Body of pancreas (tissue), 4 donors: ENCODE measurements at regions not wholly inside any gene's neighbourhood (a gene's known extent, or its start where the extent isn't known, plus 50 kb on each side); places are given as distances from the start of the nearest gene placed in this dataset.

Experiments
- ATAC-seq: fragments of 150-250 bp; one replicate; pipeline ENCODE4 v1.9.1; 2016
- DNase-seq, 4 donors: peaks; one replicate each; pipeline ENCODE4 v3.0.0-alpha.2; 2019
- H3K27ac ChIP-seq, 4 donors: fragments of 200-600 bp; sonication (generic); 1 replicate in 3 of 4; 2 replicates in 1 of 4; pipeline versions ENCODE4 v1.5.1 to v1.6.1; 2016 to 2019; ENCODE audit warnings: mild to moderate bottlenecking in 1 of 4, mixed read lengths in 1 of 4, moderate library complexity in 1 of 4
- H3K27me3 ChIP-seq, 2 donors: fragments of 200-600 bp; sonication (generic); one replicate each; pipeline ENCODE4 v1.6.0; 2016; ENCODE audit warnings: mild to moderate bottlenecking in 1 of 2
- H3K36me3 ChIP-seq, 2 donors: fragments of 200-600 bp; sonication (generic); replicated peaks in 1 of 2; 2 replicates each; pipeline ENCODE4 v1.5.1; 2016; ENCODE audit warnings: low read depth in 2 of 2; ENCODE audit not compliant: insufficient read depth in 1 of 2
- H3K4me1 ChIP-seq: fragments of 200-600 bp; sonication (generic); one replicate; pipeline ENCODE4 v1.6.0; 2016
- H3K4me3 ChIP-seq, 2 donors: fragments of 200-600 bp; sonication (generic); 1 replicate in 1 of 2; 2 replicates in 1 of 2; pipeline ENCODE4 v1.5.1; 2016 to 2019
- H3K9me3 ChIP-seq, 3 donors: fragments of 200-600 bp; sonication (generic); 1 replicate in 2 of 3; 2 replicates in 1 of 3; pipeline ENCODE4 v1.5.1; 2016
- CTCF ChIP-seq, 7 experiments: fragments of 450-650 bp in 4 of 7; fragments of 200-600 bp in 3 of 7; sonication (generic) in 3 of 7; IDR thresholded peaks; one replicate each; pipeline ENCODE4 v1.5.1; 2016 to 2019; ENCODE audit warnings: antibody characterized with exemption in 7 of 7
- POLR2A ChIP-seq, 3 donors: fragments of 450-650 bp; IDR thresholded peaks; one replicate each; pipeline ENCODE4 v1.6.1; 2016; ENCODE audit warnings: antibody characterized with exemption in 3 of 3, mild to moderate bottlenecking in 2 of 3
- WGBS, 2 donors: methylation state at CpG; one replicate each; pipeline ENCODE4 v1.1.5; 2017; 5-methylcytosine and 5-hydroxymethylcytosine counted together
- intact Hi-C: fragments of 100-400 bp; cut with DNase I; formaldehyde crosslinking; loops from one replicate; pipeline ENCODE4 v1.15.1; 2023

- no peak for DNase-seq
- Histone ChIP-seq H3K27me3 (no peaks in the 10 kb centered on the region), H3K4me1 (no peaks in the 10 kb centered on the region), H3K27ac (no peak overlapping the region), H3K4me3 (no peak overlapping the region), H3K9me3 (no peaks in the 10 kb centered on the region), H3K36me3 (no peaks in the 10 kb centered on the region)
- no peak for ATAC-seq
- 33 to 69% methylated on average over 4 of the region's 4 CpGs for WGBS, 2 donors
- intact Hi-C loops: no loop called here
- no peak for TF ChIP-seq POLR2A (IDR thresholded peaks at IDR 0.05)
- no peak for TF ChIP-seq CTCF (IDR thresholded peaks at IDR 0.05)
Measured at GRCh38 chrX:34560180-34560579, 96.9 kb downstream of the TMEM47 start.

GRCh38 chrX:34559325-34559724 lies 97.8 kb downstream of the TMEM47 start:
- H3K4me1 ChIP-seq: no peaks in the 10 kb centered on the region
- no peak overlapping the region for H3K27ac ChIP-seq
- WGBS, 2 donors: 31% methylated on average over 1 of the region's 1 CpG; no CpG with 5 or more reads in 1 of the 2 donors
- no peak for DNase-seq
- H3K4me3 ChIP-seq: no peak overlapping the region
- H3K9me3 ChIP-seq: no peaks in the 10 kb centered on the region
- no peak for ATAC-seq
- TF ChIP-seq CTCF (IDR thresholded peaks at IDR 0.05) (no peak), POLR2A (IDR thresholded peaks at IDR 0.05) (no peak)
- no peaks in the 10 kb centered on the region for H3K36me3 ChIP-seq
- H3K27me3 ChIP-seq: no peaks in the 10 kb centered on the region
- intact Hi-C loops: no loop called here

GRCh38 chrX:34557733-34558132 lies 99.4 kb downstream of the TMEM47 start:
- Histone ChIP-seq H3K36me3 (no peaks in the 10 kb centered on the region), H3K9me3 (no peaks in the 10 kb centered on the region), H3K4me1 (no peaks in the 10 kb centered on the region), H3K27ac (no peak overlapping the region), H3K4me3 (no peak overlapping the region), H3K27me3 (no peaks in the 10 kb centered on the region)
- DNase-seq: no peak
- intact Hi-C loops: no loop called here
- ATAC-seq: no peak
- no peak for TF ChIP-seq POLR2A (IDR thresholded peaks at IDR 0.05)
- no peak for TF ChIP-seq CTCF (IDR thresholded peaks at IDR 0.05)
- 70% methylated on average over 1 of the region's 1 CpG for WGBS, 2 donors

- ATAC-seq: no peak
- Histone ChIP-seq H3K27ac (no peak overlapping the region), H3K36me3 (no peaks in the 10 kb centered on the region), H3K27me3 (no peaks in the 10 kb centered on the region), H3K4me3 (no peak overlapping the region), H3K4me1 (no peaks in the 10 kb centered on the region), H3K9me3 (no peaks in the 10 kb centered on the region)
- TF ChIP-seq POLR2A (IDR thresholded peaks at IDR 0.05): no peak
- TF ChIP-seq CTCF (IDR thresholded peaks at IDR 0.05): no peak
- WGBS, 2 donors: 69 to 70% methylated on average over 6 of the region's 6 CpGs
- intact Hi-C loops: no loop called here
- no peak for DNase-seq
Measured at GRCh38 chrX:34555481-34555880, 101.6 kb downstream of the TMEM47 start.

- H3K4me1 ChIP-seq: no peaks in the 10 kb centered on the region
- WGBS, 2 donors: 42 to 48% methylated on average over 4 of the region's 4 CpGs
- no peak overlapping the region for H3K4me3 ChIP-seq
- H3K36me3 ChIP-seq: no peaks in the 10 kb centered on the region
- DNase-seq (no peak), ATAC-seq (no peak)
- H3K27ac ChIP-seq: no peak overlapping the region
- TF ChIP-seq CTCF (IDR thresholded peaks at IDR 0.05) (no peak), POLR2A (IDR thresholded peaks at IDR 0.05) (no peak)
- H3K9me3 ChIP-seq: no peaks in the 10 kb centered on the region
- H3K27me3 ChIP-seq: no peaks in the 10 kb centered on the region
- intact Hi-C loops: no loop called here
Measured at GRCh38 chrX:34546366-34546765, 110.7 kb downstream of the TMEM47 start.
